Gastroesophageal sphincter (tissue), 4 donors: ENCODE measurements at regions not wholly inside any gene's neighbourhood (a gene's known extent, or its start where the extent isn't known, plus 50 kb on each side); places are given as distances from the start of the nearest gene placed in this dataset.

Experiments
- ATAC-seq: fragments of 150-250 bp; one replicate; pipeline ENCODE4 v1.9.1; 2016; ENCODE audit warnings: mild to moderate bottlenecking, moderate library complexity
- H3K27ac ChIP-seq, 4 donors: fragments of 200-600 bp; sonication (generic) in 3 of 4; 1 replicate in 3 of 4; 2 replicates in 1 of 4; pipeline ENCODE4 v1.5.1; 2016 to 2019
- H3K27me3 ChIP-seq: fragments of 200-600 bp; sonication (generic); one replicate; pipeline ENCODE4 v1.5.1; 2019
- H3K36me3 ChIP-seq, 2 donors: fragments of 200-600 bp; sonication (generic); one replicate each; pipeline ENCODE4 v1.5.1; 2019; ENCODE audit warnings: control low read depth in 1 of 2
- H3K4me1 ChIP-seq, 3 donors: fragments of 200-600 bp; sonication (generic); 1 replicate in 2 of 3; 2 replicates in 1 of 3; pipeline ENCODE4 v1.5.1; 2016 to 2019; ENCODE audit warnings: control low read depth in 2 of 3
- H3K4me3 ChIP-seq, 2 donors: fragments of 200-600 bp; sonication (generic); one replicate each; pipeline ENCODE4 v1.5.1; 2019; ENCODE audit warnings: mild to moderate bottlenecking in 1 of 2, moderate library complexity in 1 of 2
- H3K9me3 ChIP-seq, 3 donors: fragments of 200-600 bp; sonication (generic); one replicate each; pipeline ENCODE4 v1.5.1; 2017 to 2019; ENCODE audit warnings: control low read depth in 2 of 3
- CTCF ChIP-seq, 4 experiments: fragments of 200-600 bp in 2 of 4; fragments of 450-650 bp in 2 of 4; sonication (generic) in 1 of 4; IDR thresholded peaks; one replicate each; pipeline ENCODE4 v1.5.1; 2017 to 2019; ENCODE audit warnings: antibody characterized with exemption in 4 of 4, mild to moderate bottlenecking in 2 of 4, moderate library complexity in 2 of 4
- EP300 ChIP-seq: sonication (generic); formaldehyde crosslinking; IDR thresholded peaks from one replicate; pipeline ENCODE4 v1.6.1; 2017; ENCODE audit warnings: antibody characterized with exemption, mild to moderate bottlenecking
- POLR2A ChIP-seq, 2 donors: fragments of 450-650 bp; IDR thresholded peaks; one replicate each; pipeline ENCODE4 v1.6.1; 2017; ENCODE audit warnings: antibody characterized with exemption in 2 of 2, mild to moderate bottlenecking in 2 of 2, moderate library complexity in 1 of 2
- POLR2AphosphoS5 ChIP-seq: sonication (generic); formaldehyde crosslinking; IDR thresholded peaks from one replicate; pipeline ENCODE4 v1.6.1; 2017; ENCODE audit warnings: antibody characterized with exemption
- WGBS, 2 donors: methylation state at CpG; one replicate each; pipeline ENCODE4 v1.1.5; 2018; ENCODE audit warnings: low coverage in 1 of 2; 5-methylcytosine and 5-hydroxymethylcytosine counted together

- no peak overlapping the region for H3K27ac ChIP-seq
- TF ChIP-seq CTCF (IDR thresholded peaks at IDR 0.05) (no peak), POLR2A (IDR thresholded peaks at IDR 0.05) (no peak), POLR2AphosphoS5 (no peak), EP300 (no peak)
- no peak for ATAC-seq
- H3K4me3 ChIP-seq = no peak overlapping the region
- no peaks in the 10 kb centered on the region for H3K27me3 ChIP-seq
- H3K4me1 ChIP-seq = peaks cover 0 to 6% (median 0%) of the 10 kb centered on the region in 3 donors
- no peaks in the 10 kb centered on the region for H3K9me3 ChIP-seq
- H3K36me3 ChIP-seq = no peaks in the 10 kb centered on the region
- WGBS, 2 donors = 88% methylated on average over 1 of the region's 1 CpG; no CpG with 5 or more reads in 1 of the 2 donors
Measured at GRCh38 chr5:38113880-38114279, 144.5 kb upstream of the EGFLAM start.

- no peak overlapping the region for H3K4me3 ChIP-seq
- H3K9me3 ChIP-seq = no peaks in the 10 kb centered on the region
- no peaks in the 10 kb centered on the region for H3K27me3 ChIP-seq
- TF ChIP-seq POLR2A (IDR thresholded peaks at IDR 0.05) = no peak
- no peak for TF ChIP-seq POLR2AphosphoS5
- TF ChIP-seq CTCF (IDR thresholded peaks at IDR 0.05) = no peak
- no peak for TF ChIP-seq EP300
- H3K27ac ChIP-seq = no peak overlapping the region
- whole genome bisulfite sequencing, 2 donors = 81 to 83% methylated on average over 4 to 5 of the region's 5 CpGs
- no peak for ATAC-seq
- no peaks in the 10 kb centered on the region for H3K36me3 ChIP-seq
- H3K4me1 ChIP-seq = peaks cover 0 to 6% (median 0%) of the 10 kb centered on the region in 3 donors
Measured at GRCh38 chr5:38113456-38113855, 144.9 kb upstream of the EGFLAM start.

- H3K27me3 ChIP-seq = no peaks in the 10 kb centered on the region
- TF ChIP-seq POLR2AphosphoS5 (no peak), CTCF (IDR thresholded peaks at IDR 0.05) (no peak), EP300 (no peak), POLR2A (IDR thresholded peaks at IDR 0.05) (no peak)
- 89 to 94% methylated on average over 4 of the region's 4 CpGs for WGBS, 2 donors
- no peak overlapping the region for H3K27ac ChIP-seq
- no peaks in the 10 kb centered on the region for H3K36me3 ChIP-seq
- no peaks in the 10 kb centered on the region for H3K9me3 ChIP-seq
- ATAC-seq = no peak
- no peak overlapping the region for H3K4me3 ChIP-seq
- H3K4me1 ChIP-seq = peaks cover 0 to 6% (median 0%) of the 10 kb centered on the region in 3 donors
Measured at GRCh38 chr5:38112938-38113337, 145.4 kb upstream of the EGFLAM start.

- Histone ChIP-seq H3K36me3 (no peaks in the 10 kb centered on the region), H3K9me3 (no peaks in the 10 kb centered on the region), H3K27ac (no peak overlapping the region), H3K4me3 (no peak overlapping the region), H3K4me1 (peaks cover 0 to 2% (median 0%) of the 10 kb centered on the region in 3 donors), H3K27me3 (no peaks in the 10 kb centered on the region)
- no peak for ATAC-seq
- TF ChIP-seq EP300 = no peak
- TF ChIP-seq POLR2AphosphoS5 = no peak
- no peak for TF ChIP-seq CTCF (IDR thresholded peaks at IDR 0.05)
- 76 to 93% methylated on average over 5 of the region's 6 CpGs for WGBS, 2 donors
Measured at GRCh38 chr5:38110130-38110529, 148.2 kb upstream of the EGFLAM start.

- H3K27ac ChIP-seq = no peak overlapping the region
- TF ChIP-seq CTCF (IDR thresholded peaks at IDR 0.05) (no peak), POLR2A (IDR thresholded peaks at IDR 0.05) (no peak), EP300 (no peak), POLR2AphosphoS5 (no peak)
Measured at GRCh38 chr5:38107096-38107495, 151.3 kb upstream of the EGFLAM start.

More at GRCh38 chr5:38107096-38107495, 151.3 kb upstream of the EGFLAM start:
- no peaks in the 10 kb centered on the region for H3K4me1 ChIP-seq
- H3K27me3 ChIP-seq = no peaks in the 10 kb centered on the region
- no peaks in the 10 kb centered on the region for H3K9me3 ChIP-seq
- no peak for ATAC-seq
- WGBS, 2 donors = 93% methylated on average over 3 of the region's 6 CpGs; no CpG with 5 or more reads in 1 of the 2 donors
- no peaks in the 10 kb centered on the region for H3K36me3 ChIP-seq
- no peak overlapping the region for H3K4me3 ChIP-seq
